ENCODE measurements at regions not wholly inside any gene's neighbourhood (a gene's known extent, or its start where the extent isn't known, plus 50 kb on each side); places are given as distances from the start of the nearest gene placed in this dataset.
"Not testable (repeated sequence)": the region's sequence is repeated elsewhere in the genome, so short reads cannot be mapped to it uniquely, and the experiment has no call there.

GRCh38 chr16:5207001-5207523 lies 109.5 kb upstream of the EEF2KMT start:
- no peaks in the 10 kb centered on the region for H3K4me1 ChIP-seq
- no peak overlapping the region for H3K27ac ChIP-seq
- no peak overlapping the region for H3K4me3 ChIP-seq
- DNase-seq (ENCODE audit: low spot score in 2 of 2) = no peak
- TF ChIP-seq POLR2AphosphoS5 (IDR thresholded peaks at IDR 0.05) (no peak), CTCF (IDR thresholded peaks at IDR 0.05) (no peak), POLR2A (IDR thresholded peaks at IDR 0.05) (no peak)
- H3K36me3 ChIP-seq = no peaks in the 10 kb centered on the region
- no peaks in the 10 kb centered on the region for H3K9me3 ChIP-seq
- intact Hi-C loops (cut with DNase I; ENCODE audit: low total_unique reads) = no loop called here
- H3K27me3 ChIP-seq = no peaks in the 10 kb centered on the region

DNA sequence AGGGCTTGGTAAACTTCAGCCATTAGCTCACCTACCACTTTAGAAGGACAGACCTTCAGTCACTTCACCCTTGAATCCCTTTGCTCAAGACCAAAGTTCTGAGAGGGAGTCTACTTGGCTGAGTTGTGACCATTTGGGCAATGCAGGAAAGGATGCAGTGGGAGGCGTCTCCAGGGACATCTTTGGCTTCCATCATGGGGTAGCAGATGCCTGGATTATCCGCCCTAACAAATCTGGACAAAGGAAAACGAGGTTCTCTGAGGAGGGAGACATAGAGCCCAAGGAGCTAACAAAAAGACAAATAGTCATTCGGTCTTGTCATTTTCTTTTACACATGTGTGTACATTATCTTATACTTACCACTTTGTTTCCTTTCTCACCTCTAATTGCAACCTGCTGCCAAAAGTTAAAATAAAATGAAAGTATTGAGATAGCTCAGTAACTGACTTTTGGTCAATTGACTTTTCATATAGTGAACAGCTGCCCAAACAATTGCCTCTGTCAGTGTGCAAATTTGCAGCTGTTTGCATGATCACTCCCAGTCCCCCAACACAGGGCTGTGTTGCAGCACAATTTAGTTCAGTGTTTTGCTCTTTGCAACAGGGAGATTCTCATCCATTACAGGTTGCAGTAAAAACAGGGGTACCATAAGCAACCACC lies 108.9 kb upstream of the EEF2KMT start:
- H3K9me3 ChIP-seq = no peaks in the 10 kb centered on the region
- intact Hi-C loops (cut with DNase I; ENCODE audit: low total_unique reads) = no loop called here
- H3K27me3 ChIP-seq = no peaks in the 10 kb centered on the region
- no peak overlapping the region for H3K27ac ChIP-seq
- no peaks in the 10 kb centered on the region for H3K36me3 ChIP-seq
- no peak overlapping the region for H3K4me3 ChIP-seq
- DNase-seq (ENCODE audit: low spot score in 2 of 2) = no peak
- no peaks in the 10 kb centered on the region for H3K4me1 ChIP-seq
- TF ChIP-seq CTCF (IDR thresholded peaks at IDR 0.05) = no peak
- TF ChIP-seq POLR2A (IDR thresholded peaks at IDR 0.05) = no peak
- no peak for TF ChIP-seq POLR2AphosphoS5 (IDR thresholded peaks at IDR 0.05)

- H3K36me3 ChIP-seq = no peaks in the 10 kb centered on the region
- DNase-seq (ENCODE audit: low spot score in 2 of 2) = no peak
- no peak overlapping the region for H3K4me3 ChIP-seq
- TF ChIP-seq CTCF (IDR thresholded peaks at IDR 0.05) (no peak), POLR2A (IDR thresholded peaks at IDR 0.05) (no peak), POLR2AphosphoS5 (IDR thresholded peaks at IDR 0.05) (no peak)
- H3K4me1 ChIP-seq = no peaks in the 10 kb centered on the region
- H3K9me3 ChIP-seq = no peaks in the 10 kb centered on the region
- no peak overlapping the region for H3K27ac ChIP-seq
- intact Hi-C loops (cut with DNase I; ENCODE audit: low total_unique reads) = no loop called here
- no peaks in the 10 kb centered on the region for H3K27me3 ChIP-seq
Measured at GRCh38 chr16:5205361-5206040, 107.9 kb upstream of the EEF2KMT start.

DNA sequence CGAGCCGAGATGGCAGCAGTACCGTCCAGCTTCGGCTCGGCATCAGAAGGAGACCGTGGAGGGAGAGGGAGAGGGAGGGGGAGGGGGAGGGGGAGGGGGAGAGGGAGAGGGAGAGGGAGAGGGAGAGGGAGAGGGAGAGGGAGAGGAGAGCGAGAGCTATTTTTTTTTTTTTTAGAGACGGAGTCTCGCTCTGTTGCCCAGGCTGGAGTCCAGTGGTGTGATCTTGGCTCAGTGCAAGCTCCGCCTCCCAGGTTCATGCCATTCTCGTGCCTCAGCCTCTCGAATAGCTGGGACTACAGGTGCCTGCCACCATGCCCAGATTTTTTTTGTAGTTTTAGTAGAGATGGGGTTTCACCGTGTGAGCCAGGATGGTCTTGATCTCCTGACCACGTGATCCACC lies 106.1 kb upstream of the EEF2KMT start:
- H3K36me3 ChIP-seq; H3K4me1 ChIP-seq; H3K27me3 ChIP-seq; H3K9me3 ChIP-seq; H3K27ac ChIP-seq; H3K4me3 ChIP-seq; intact Hi-C loops (cut with DNase I; ENCODE audit: low total_unique reads); DNase-seq (ENCODE audit: low spot score in 2 of 2): not testable (repeated sequence)

- Histone ChIP-seq H3K9me3 (peaks cover 0 to 5% of the 10 kb centered on the region in 2 donors), H3K4me1 (no peaks in the 10 kb centered on the region), H3K4me3 (no peak overlapping the region), H3K36me3 (no peaks in the 10 kb centered on the region), H3K27me3 (peaks cover 0 to 26% of the 10 kb centered on the region in 2 donors), H3K27ac (no peak overlapping the region)
- TF ChIP-seq POLR2AphosphoS5 (IDR thresholded peaks at IDR 0.05) = no peak
- intact Hi-C loops (cut with DNase I; ENCODE audit: low total_unique reads) = no loop called here
- DNase-seq (ENCODE audit: low spot score in 2 of 2) = no peak
Measured at GRCh38 chr16:5200123-5200522, 102.5 kb upstream of the EEF2KMT start.

GRCh38 chr16:5196204-5196603 lies 98.6 kb upstream of the EEF2KMT start:
- no peak for DNase-seq (ENCODE audit: low spot score in 2 of 2)
- intact Hi-C loops (cut with DNase I; ENCODE audit: low total_unique reads) = no loop called here
- peaks cover 0 to 5% of the 10 kb centered on the region in 2 donors for H3K9me3 ChIP-seq

More at GRCh38 chr16:5196204-5196603, 98.6 kb upstream of the EEF2KMT start:
- Histone ChIP-seq H3K36me3 (no peaks in the 10 kb centered on the region), H3K4me1 (no peaks in the 10 kb centered on the region), H3K27me3 (peaks cover 0 to 30% of the 10 kb centered on the region in 2 donors), H3K4me3 (no peak overlapping the region), H3K27ac (no peak overlapping the region)
- no peak for TF ChIP-seq CTCF (IDR thresholded peaks at IDR 0.05)
- TF ChIP-seq POLR2AphosphoS5 (IDR thresholded peaks at IDR 0.05) = no peak
- TF ChIP-seq POLR2A (IDR thresholded peaks at IDR 0.05) = no peak

All from breast epithelium (tissue), 4 donors.